Stomach (tissue), 4 donors: ENCODE measurements at regions not wholly inside any gene's neighbourhood (a gene's known extent, or its start where the extent isn't known, plus 50 kb on each side); places are given as distances from the start of the nearest gene placed in this dataset.

Experiments
- CTCF ChIP-seq, 7 experiments: fragments of 450-650 bp in 4 of 7; fragments of 200-600 bp in 3 of 7; sonication (generic) in 3 of 7; IDR thresholded peaks; one replicate each; pipeline ENCODE4 v1.5.1; 2016 to 2019; ENCODE audit warnings: antibody characterized with exemption in 7 of 7, control low read depth in 2 of 7, mild to moderate bottlenecking in 1 of 7
- POLR2AphosphoS5 ChIP-seq, 3 donors: sonication (generic); formaldehyde crosslinking; IDR thresholded peaks; one replicate each; pipeline ENCODE4 v1.6.1; 2016; ENCODE audit warnings: antibody characterized with exemption in 3 of 3

GRCh38 chr20:24363031-24363430 is 106.4 kb upstream of the SYNDIG1 start:
- TF ChIP-seq CTCF (IDR thresholded peaks at IDR 0.05) (no peak), POLR2AphosphoS5 (IDR thresholded peaks at IDR 0.05) (no peak)
